DOHH2 (cell line): ENCODE measurements at regions not wholly inside any gene's neighbourhood (a gene's known extent, or its start where the extent isn't known, plus 50 kb on each side); places are given as distances from the start of the nearest gene placed in this dataset.

ENCODE experiments used
- EZH2phosphoT487 ChIP-seq: fragments of 200-600 bp; sonication (generic); IDR thresholded peaks from 2 replicates; pipeline ENCODE4 v1.6.1; 2017; ENCODE audit warnings: borderline replicate concordance, mild to moderate bottlenecking, antibody characterized with exemption, low read length, moderate library complexity, mixed read lengths
- TF ChIP-seq, protein P1 (sequence below): fragments of 200-600 bp; sonication (generic); IDR thresholded peaks from one replicate; pipeline ENCODE4 v1.5.1; 2014; ENCODE audit warnings: antibody characterized with exemption, mild to moderate bottlenecking, low read depth, low read length; ENCODE audit not compliant: poor library complexity, severe bottlenecking

DNA sequence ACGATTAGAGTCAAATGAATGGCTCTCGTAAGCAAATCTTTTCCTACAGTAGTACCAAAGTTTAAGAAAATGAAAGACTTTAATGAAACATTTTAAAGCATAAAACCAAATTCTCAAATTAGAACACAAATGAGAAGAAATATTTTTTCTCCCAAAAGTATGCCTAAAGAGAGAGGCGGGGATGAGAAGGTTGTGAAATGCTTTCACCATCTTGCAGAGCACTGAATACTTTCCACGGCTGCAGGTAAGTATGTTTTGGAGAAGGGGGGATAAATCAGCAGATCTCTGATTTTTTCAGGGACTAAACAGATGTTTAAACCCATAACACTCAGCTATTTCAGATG is 277.1 kb downstream of the ADGB start:
- TF ChIP-seq, protein P1, sequence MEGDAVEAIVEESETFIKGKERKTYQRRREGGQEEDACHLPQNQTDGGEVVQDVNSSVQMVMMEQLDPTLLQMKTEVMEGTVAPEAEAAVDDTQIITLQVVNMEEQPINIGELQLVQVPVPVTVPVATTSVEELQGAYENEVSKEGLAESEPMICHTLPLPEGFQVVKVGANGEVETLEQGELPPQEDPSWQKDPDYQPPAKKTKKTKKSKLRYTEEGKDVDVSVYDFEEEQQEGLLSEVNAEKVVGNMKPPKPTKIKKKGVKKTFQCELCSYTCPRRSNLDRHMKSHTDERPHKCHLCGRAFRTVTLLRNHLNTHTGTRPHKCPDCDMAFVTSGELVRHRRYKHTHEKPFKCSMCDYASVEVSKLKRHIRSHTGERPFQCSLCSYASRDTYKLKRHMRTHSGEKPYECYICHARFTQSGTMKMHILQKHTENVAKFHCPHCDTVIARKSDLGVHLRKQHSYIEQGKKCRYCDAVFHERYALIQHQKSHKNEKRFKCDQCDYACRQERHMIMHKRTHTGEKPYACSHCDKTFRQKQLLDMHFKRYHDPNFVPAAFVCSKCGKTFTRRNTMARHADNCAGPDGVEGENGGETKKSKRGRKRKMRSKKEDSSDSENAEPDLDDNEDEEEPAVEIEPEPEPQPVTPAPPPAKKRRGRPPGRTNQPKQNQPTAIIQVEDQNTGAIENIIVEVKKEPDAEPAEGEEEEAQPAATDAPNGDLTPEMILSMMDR = no peak
- no peak for TF ChIP-seq EZH2phosphoT487
